ENCODE measurements at regions not wholly inside any gene's neighbourhood (a gene's known extent, or its start where the extent isn't known, plus 50 kb on each side); places are given as distances from the start of the nearest gene placed in this dataset.

- no peak for DNase-seq
These were observed 89.9 kb upstream of the PDC start for GRCh38 chr1:186550832-186551231.

GRCh38 chr1:186541003-186541402 lies 80.1 kb upstream of the PDC start:
- no peak for DNase-seq

- no peak for DNase-seq
These were observed 79.6 kb upstream of the PDC start for GRCh38 chr1:186540521-186540920.

GRCh38 chr1:186536273-186536890 lies 75.5 kb upstream of the PDC start:
- no peak for DNase-seq

GRCh38 chr1:186535388-186536133 lies 74.6 kb upstream of the PDC start:
- no peak for DNase-seq

GRCh38 chr1:186534401-186534800 lies 73.5 kb upstream of the PDC start:
- no peak for DNase-seq

GRCh38 chr1:186532466-186532865 lies 71.6 kb upstream of the PDC start:
- DNase-seq = no peak

- DNase-seq = no peak
These were observed 70.7 kb upstream of the PDC start for GRCh38 chr1:186531561-186532165.

- no peak for DNase-seq
These were observed 69.2 kb upstream of the PDC start for GRCh38 chr1:186530109-186530508.

- no peak for DNase-seq
These were observed 59.1 kb upstream of the PDC start for GRCh38 chr1:186519982-186520381.

- no peak for DNase-seq
These were observed 58.0 kb upstream of the PDC start for GRCh38 chr1:186518822-186519381.

- DNase-seq = no peak
These were observed 57.5 kb upstream of the PDC start for GRCh38 chr1:186518395-186518794.

GRCh38 chr1:186514367-186514766 lies 53.5 kb upstream of the PDC start:
- no peak for DNase-seq

GRCh38 chr1:186513526-186513925 lies 52.6 kb upstream of the PDC start:
- no peak for DNase-seq

- no peak for DNase-seq
These were observed 52.0 kb upstream of the PDC start for GRCh38 chr1:186512698-186513457.

GRCh38 chr1:186511761-186512637 lies 51.1 kb upstream of the PDC start:
- DNase-seq = no peak

Data from GOT3 (cell line).